ENCODE measurements at regions not wholly inside any gene's neighbourhood (a gene's known extent, or its start where the extent isn't known, plus 50 kb on each side); places are given as distances from the start of the nearest gene placed in this dataset.

DNA sequence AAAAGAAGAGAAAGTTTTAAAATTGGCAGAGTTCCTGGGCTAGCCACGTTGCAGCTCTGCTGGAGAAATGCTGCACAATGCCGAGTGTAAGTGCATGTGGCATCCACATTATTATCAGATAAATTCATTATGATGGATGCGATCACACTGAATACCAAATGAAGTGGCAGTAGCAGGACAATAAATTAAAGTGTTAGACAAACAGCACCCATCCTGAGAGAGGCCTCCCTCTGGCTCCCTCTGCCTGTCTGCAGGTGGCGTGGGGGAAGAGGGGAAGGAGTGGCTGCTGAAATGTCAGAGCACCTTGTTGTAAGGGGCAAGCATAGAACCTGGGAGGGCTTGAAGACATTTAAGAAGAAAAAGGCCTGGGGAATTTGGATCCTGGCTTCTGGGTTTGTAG, 324.1 kb downstream of the HAPSTR1 start:
- no peak for TF ChIP-seq POLR2AphosphoS5 (IDR thresholded peaks at IDR 0.05; ENCODE audit: low read depth, low read length)
- TF ChIP-seq TAF1 (IDR thresholded peaks at IDR 0.05; ENCODE audit: borderline replicate concordance, low read depth, low read length): no peak
- no peak for TF ChIP-seq POLR2A (IDR thresholded peaks at IDR 0.05; ENCODE audit: low read depth, low read length)

Measured in GM12892 (cell line).